Urinary bladder (tissue), 3 donors: ENCODE measurements at regions not wholly inside any gene's neighbourhood (a gene's known extent, or its start where the extent isn't known, plus 50 kb on each side); places are given as distances from the start of the nearest gene placed in this dataset.
"Not testable (repeated sequence)": the region's sequence is repeated elsewhere in the genome, so short reads cannot be mapped to it uniquely, and the experiment has no call there.

ENCODE experiments used
- DNase-seq: peaks from one replicate; pipeline ENCODE4 v3.0.0-alpha.2; 2015; ENCODE audit errors: extremely low spot score
- H3K27ac ChIP-seq: one replicate; pipeline ENCODE4 v1.5.1; 2013; ENCODE audit warnings: low read depth, mild to moderate bottlenecking, moderate library complexity
- H3K36me3 ChIP-seq: one replicate; pipeline ENCODE4 v1.6.1; 2013; ENCODE audit warnings: mild to moderate bottlenecking, moderate library complexity; ENCODE audit not compliant: insufficient read depth
- H3K4me1 ChIP-seq: one replicate; pipeline ENCODE4 v1.6.1; 2013; ENCODE audit warnings: mild to moderate bottlenecking, moderate library complexity; ENCODE audit not compliant: insufficient read depth
- H3K4me3 ChIP-seq: one replicate; pipeline ENCODE4 v1.5.1; 2013; ENCODE audit warnings: low read depth, low read length
- WGBS: extraction: QIAGEN DNeasy Blood & Tissue Kit; methylation state at CpG from one replicate; pipeline ENCODE4 v1.1.7; 2013; 5-methylcytosine and 5-hydroxymethylcytosine counted together
- donor health status: healthy with polysubstance abuse.
- donor health status: healthy.

- H3K4me3 ChIP-seq = no peak overlapping the region
- no peak for DNase-seq
- WGBS = 87% methylated on average over 1 of the region's 1 CpG
- H3K4me1 ChIP-seq = no peaks in the 10 kb centered on the region
- H3K36me3 ChIP-seq = no peaks in the 10 kb centered on the region
- H3K27ac ChIP-seq = no peak overlapping the region
Observed at GRCh38 chr5:37979559-37979958, 139.7 kb upstream of the GDNF start.

- WGBS = 22% methylated on average over 4 of the region's 4 CpGs
- Histone ChIP-seq H3K4me3 (no peak overlapping the region), H3K27ac (no peak overlapping the region), H3K36me3 (no peaks in the 10 kb centered on the region), H3K4me1 (no peaks in the 10 kb centered on the region)
- no peak for DNase-seq
Observed at GRCh38 chr5:37975531-37975930, 135.7 kb upstream of the GDNF start.

- no peak overlapping the region for H3K4me3 ChIP-seq
- no peak overlapping the region for H3K27ac ChIP-seq
- 76% methylated on average over 1 of the region's 1 CpG for WGBS
- no peaks in the 10 kb centered on the region for H3K4me1 ChIP-seq
- H3K36me3 ChIP-seq = no peaks in the 10 kb centered on the region
- no peak for DNase-seq
Observed at GRCh38 chr5:37971483-37972024, 131.7 kb upstream of the GDNF start.

- WGBS = 13% methylated on average over 1 of the region's 1 CpG
- Histone ChIP-seq H3K36me3 (no peaks in the 10 kb centered on the region), H3K27ac (no peak overlapping the region), H3K4me1 (no peaks in the 10 kb centered on the region), H3K4me3 (no peak overlapping the region)
- DNase-seq = peak; percentile 21
Observed at GRCh38 chr5:37966871-37967270, 127.0 kb upstream of the GDNF start.

- 53% methylated on average over 2 of the region's 2 CpGs for WGBS
- H3K36me3 ChIP-seq = no peaks in the 10 kb centered on the region
- DNase-seq = no peak
- H3K4me3 ChIP-seq = no peak overlapping the region
- no peaks in the 10 kb centered on the region for H3K4me1 ChIP-seq
- no peak overlapping the region for H3K27ac ChIP-seq
Observed at GRCh38 chr5:37966291-37966690, 126.5 kb upstream of the GDNF start.

GRCh38 chr5:37962389-37962788 is 122.5 kb upstream of the GDNF start:
- no peak for DNase-seq
- Histone ChIP-seq H3K4me1 (no peaks in the 10 kb centered on the region), H3K4me3 (no peak overlapping the region), H3K27ac (no peak overlapping the region), H3K36me3 (no peaks in the 10 kb centered on the region)
- WGBS = 88% methylated on average over 1 of the region's 1 CpG

GRCh38 chr5:37957218-37957617 is 117.4 kb upstream of the GDNF start:
- H3K4me3 ChIP-seq = no peak overlapping the region
- H3K4me1 ChIP-seq = no peaks in the 10 kb centered on the region
- DNase-seq = no peak
- no peak overlapping the region for H3K27ac ChIP-seq
- WGBS = 79% methylated on average over 1 of the region's 1 CpG
- H3K36me3 ChIP-seq = no peaks in the 10 kb centered on the region

- Histone ChIP-seq H3K27ac (no peak overlapping the region), H3K4me3 (no peak overlapping the region), H3K4me1 (no peaks in the 10 kb centered on the region), H3K36me3 (no peaks in the 10 kb centered on the region)
- no peak for DNase-seq
- WGBS = 92% methylated on average over 4 of the region's 4 CpGs
Observed at GRCh38 chr5:37955748-37956147, 115.9 kb upstream of the GDNF start.

GRCh38 chr5:37954561-37954960 is 114.7 kb upstream of the GDNF start:
- Histone ChIP-seq H3K27ac (no peak overlapping the region), H3K4me3 (no peak overlapping the region), H3K4me1 (no peaks in the 10 kb centered on the region), H3K36me3 (no peaks in the 10 kb centered on the region)
- DNase-seq = no peak

- no peak overlapping the region for H3K27ac ChIP-seq
- no peak overlapping the region for H3K4me3 ChIP-seq
Observed at GRCh38 chr5:37951946-37952721, 112.3 kb upstream of the GDNF start.

GRCh38 chr5:37950436-37950835 is 110.6 kb upstream of the GDNF start:
- 82% methylated on average over 1 of the region's 1 CpG for WGBS
- no peak for DNase-seq
- Histone ChIP-seq H3K36me3 (no peaks in the 10 kb centered on the region), H3K27ac (no peak overlapping the region), H3K4me3 (no peak overlapping the region), H3K4me1 (no peaks in the 10 kb centered on the region)

More at GRCh38 chr5:37951946-37952721, 112.3 kb upstream of the GDNF start:
- Histone ChIP-seq H3K36me3 (no peaks in the 10 kb centered on the region), H3K4me1 (no peaks in the 10 kb centered on the region)
- 56% methylated on average over 32 of the region's 32 CpGs for WGBS
- DNase-seq = no peak

GRCh38 chr5:37945446-37945845 is 105.6 kb upstream of the GDNF start:
- Histone ChIP-seq H3K36me3 (no peaks in the 10 kb centered on the region), H3K4me3 (no peak overlapping the region), H3K27ac (no peak overlapping the region), H3K4me1 (no peaks in the 10 kb centered on the region)
- DNase-seq = no peak
- 88% methylated on average over 1 of the region's 1 CpG for WGBS

GRCh38 chr5:37943136-37943535 is 103.3 kb upstream of the GDNF start:
- not testable (repeated sequence) for H3K27ac ChIP-seq, DNase-seq, H3K36me3 ChIP-seq, H3K4me1 ChIP-seq, H3K4me3 ChIP-seq
- 94% methylated on average over 2 of the region's 2 CpGs for WGBS

- Histone ChIP-seq H3K4me3 (no peak overlapping the region), H3K4me1 (no peaks in the 10 kb centered on the region), H3K36me3 (no peaks in the 10 kb centered on the region), H3K27ac (no peak overlapping the region)
- no peak for DNase-seq
- 63% methylated on average over 4 of the region's 4 CpGs for WGBS
Observed at GRCh38 chr5:37940931-37941623, 101.2 kb upstream of the GDNF start.
